DOHH2 (cell line): ENCODE measurements at regions not wholly inside any gene's neighbourhood (a gene's known extent, or its start where the extent isn't known, plus 50 kb on each side); places are given as distances from the start of the nearest gene placed in this dataset.
"Not testable (repeated sequence)": the region's sequence is repeated elsewhere in the genome, so short reads cannot be mapped to it uniquely, and the experiment has no call there.

Experiments
- CTCF ChIP-seq: fragments of 200-600 bp; sonication (generic); IDR thresholded peaks from one replicate; pipeline ENCODE4 v1.5.1; 2014; ENCODE audit warnings: antibody characterized with exemption, mild to moderate bottlenecking, low read depth, low read length; ENCODE audit not compliant: poor library complexity, severe bottlenecking
- EZH2phosphoT487 ChIP-seq: fragments of 200-600 bp; sonication (generic); IDR thresholded peaks from 2 replicates; pipeline ENCODE4 v1.6.1; 2017; ENCODE audit warnings: borderline replicate concordance, mild to moderate bottlenecking, antibody characterized with exemption, low read length, moderate library complexity, mixed read lengths

DNA sequence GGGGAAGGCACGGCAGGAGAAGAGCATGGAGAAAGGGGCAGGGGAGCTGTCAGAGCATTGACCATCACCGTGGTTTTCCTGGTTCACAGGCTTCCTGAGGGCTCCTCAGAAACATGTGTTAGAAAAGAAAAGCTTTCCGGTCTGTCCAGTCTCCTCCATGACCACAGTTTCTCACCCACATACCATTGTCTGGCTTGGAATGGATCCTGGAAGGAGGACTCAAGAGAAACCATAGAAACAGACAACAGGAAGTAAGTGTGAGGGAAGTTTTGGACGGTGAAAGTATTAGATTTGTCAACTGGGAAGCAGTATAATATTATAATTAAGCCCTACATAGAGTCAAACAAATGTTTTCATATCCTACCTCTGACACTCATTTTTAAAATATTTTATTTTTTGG lies 52.7 kb upstream of the NOTCH2NLA start:
- TF ChIP-seq EZH2phosphoT487, CTCF: not testable (repeated sequence)
